GM21390 (cell line): ENCODE measurements at regions not wholly inside any gene's neighbourhood (a gene's known extent, or its start where the extent isn't known, plus 50 kb on each side); places are given as distances from the start of the nearest gene placed in this dataset.
"Not testable (repeated sequence)": the region's sequence is repeated elsewhere in the genome, so short reads cannot be mapped to it uniquely, and the experiment has no call there.

Experiments used
- ATAC-seq: cut with Tn5 transposase; IDR thresholded peaks from one replicate; pipeline ENCODE4 v1.9.1; 2021; ENCODE audit not compliant: unreplicated experiment

DNA sequence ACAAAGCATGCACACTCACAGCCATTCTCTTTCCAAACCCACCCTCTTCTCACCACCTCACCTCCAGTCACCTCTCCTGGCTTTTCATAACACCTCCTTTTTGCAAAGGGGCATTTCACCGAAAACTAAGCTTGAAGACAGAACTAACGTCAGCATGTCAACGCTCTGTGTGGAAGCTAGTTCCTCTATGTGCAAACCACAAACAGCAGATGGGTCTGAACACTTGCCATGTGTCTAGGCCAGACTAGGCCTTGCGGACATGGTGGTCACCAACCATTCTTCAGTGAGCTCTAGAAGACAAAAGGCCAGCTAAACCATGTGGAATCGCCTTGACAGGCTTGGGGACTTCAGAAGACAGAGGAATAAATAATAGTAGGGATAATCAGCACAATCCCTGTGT, 148.5 kb downstream of the TXNL1 start:
- ATAC-seq, result no peak

DNA sequence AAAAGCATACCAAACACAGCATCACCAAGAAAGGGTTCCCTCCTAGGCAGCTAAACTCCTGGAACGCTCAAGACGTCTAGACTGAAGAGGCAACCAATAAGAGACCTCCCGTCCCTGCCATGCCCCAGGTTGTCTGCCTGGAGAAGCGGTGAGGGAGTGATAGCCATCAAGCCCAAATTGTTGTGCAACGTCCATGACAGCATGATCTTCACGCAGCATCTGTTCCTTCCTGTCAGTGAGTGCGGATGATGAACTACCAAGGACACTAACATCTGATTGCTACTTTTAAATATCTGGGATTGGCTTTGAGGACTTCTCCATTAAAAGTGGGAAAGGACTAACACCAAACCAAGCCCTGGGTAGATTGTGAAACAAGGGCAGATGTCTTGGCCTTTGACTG, 149.7 kb downstream of the TXNL1 start:
- no peak for ATAC-seq

DNA sequence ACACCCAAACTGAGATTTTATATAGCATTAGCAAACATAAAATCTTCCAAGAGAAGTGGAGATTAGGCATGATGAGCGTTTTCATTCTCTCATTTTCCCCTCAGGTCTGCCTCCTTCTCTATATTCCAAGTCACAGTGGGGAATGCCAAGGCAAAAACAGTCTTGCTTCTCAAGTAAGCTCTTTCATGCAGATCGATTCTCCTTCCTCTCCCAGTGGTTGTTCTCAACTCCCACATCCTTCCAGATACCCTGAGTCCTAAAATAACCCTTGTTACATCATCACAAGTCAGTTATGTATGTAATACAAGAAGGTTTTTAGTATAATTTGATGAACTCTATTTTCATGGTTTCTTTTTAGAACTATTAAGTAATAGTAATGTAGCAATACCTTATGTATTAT, 150.6 kb downstream of the TXNL1 start:
- no peak for ATAC-seq

DNA sequence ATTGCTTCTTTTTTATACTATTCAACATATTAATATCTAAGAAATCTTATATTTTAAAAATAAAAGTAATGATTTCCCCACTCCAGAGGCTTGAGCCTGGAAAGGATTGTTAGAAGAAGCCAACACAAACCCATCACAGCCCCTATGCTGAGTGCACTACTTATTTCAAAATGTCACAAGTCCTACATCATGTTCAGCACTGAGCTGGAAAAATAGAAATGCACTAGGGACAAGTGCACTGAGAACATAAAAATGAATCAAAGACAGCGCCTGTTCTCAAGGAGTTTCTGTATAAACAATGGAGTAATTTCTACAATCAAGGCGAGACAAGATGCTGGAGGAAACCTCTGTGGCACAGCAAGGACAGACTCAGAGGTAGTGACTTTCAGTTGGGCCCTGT, 155.0 kb downstream of the TXNL1 start:
- no peak for ATAC-seq

- not testable (repeated sequence) for ATAC-seq
Measured at GRCh38 chr18:56482813-56483212, 155.6 kb downstream of the TXNL1 start.

DNA sequence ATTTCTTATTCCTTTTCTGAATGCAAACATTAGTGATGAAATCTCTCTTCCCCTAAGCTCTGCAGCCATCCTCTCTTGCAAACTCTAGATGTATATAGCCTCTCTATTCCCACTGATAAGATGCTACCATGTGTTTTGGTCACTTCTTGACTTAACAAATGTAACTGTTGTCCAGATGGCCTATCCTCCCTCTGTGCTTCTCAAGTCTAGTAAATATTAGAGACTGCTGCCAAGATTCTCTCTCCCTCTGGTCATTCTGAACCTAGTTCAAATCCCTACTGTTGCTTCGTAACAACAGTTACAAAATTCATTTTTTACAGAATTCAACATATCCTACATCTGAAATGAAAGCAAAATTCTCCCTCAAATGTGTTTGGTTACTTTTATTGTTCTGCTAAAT, 156.6 kb downstream of the TXNL1 start:
- no peak for ATAC-seq

- no peak for ATAC-seq
Measured at GRCh38 chr18:56479841-56480240, 158.6 kb downstream of the TXNL1 start.

GRCh38 chr18:56475250-56475649, 163.1 kb downstream of the TXNL1 start:
- ATAC-seq, result no peak

- ATAC-seq, result no peak
Measured at GRCh38 chr18:56473400-56474024, 164.9 kb downstream of the TXNL1 start.

- no peak for ATAC-seq
Measured at GRCh38 chr18:56470406-56471351, 167.7 kb downstream of the TXNL1 start.

GRCh38 chr18:56469582-56469981, 168.8 kb downstream of the TXNL1 start:
- ATAC-seq, result no peak

GRCh38 chr18:56468396-56468795, 170.0 kb downstream of the TXNL1 start:
- ATAC-seq, result no peak

GRCh38 chr18:56462276-56462675, 176.1 kb downstream of the TXNL1 start:
- ATAC-seq, result no peak

- ATAC-seq, result no peak
Measured at GRCh38 chr18:56461151-56461550, 177.2 kb downstream of the TXNL1 start.

GRCh38 chr18:56460581-56460980, 177.8 kb downstream of the TXNL1 start:
- ATAC-seq, result no peak

DNA sequence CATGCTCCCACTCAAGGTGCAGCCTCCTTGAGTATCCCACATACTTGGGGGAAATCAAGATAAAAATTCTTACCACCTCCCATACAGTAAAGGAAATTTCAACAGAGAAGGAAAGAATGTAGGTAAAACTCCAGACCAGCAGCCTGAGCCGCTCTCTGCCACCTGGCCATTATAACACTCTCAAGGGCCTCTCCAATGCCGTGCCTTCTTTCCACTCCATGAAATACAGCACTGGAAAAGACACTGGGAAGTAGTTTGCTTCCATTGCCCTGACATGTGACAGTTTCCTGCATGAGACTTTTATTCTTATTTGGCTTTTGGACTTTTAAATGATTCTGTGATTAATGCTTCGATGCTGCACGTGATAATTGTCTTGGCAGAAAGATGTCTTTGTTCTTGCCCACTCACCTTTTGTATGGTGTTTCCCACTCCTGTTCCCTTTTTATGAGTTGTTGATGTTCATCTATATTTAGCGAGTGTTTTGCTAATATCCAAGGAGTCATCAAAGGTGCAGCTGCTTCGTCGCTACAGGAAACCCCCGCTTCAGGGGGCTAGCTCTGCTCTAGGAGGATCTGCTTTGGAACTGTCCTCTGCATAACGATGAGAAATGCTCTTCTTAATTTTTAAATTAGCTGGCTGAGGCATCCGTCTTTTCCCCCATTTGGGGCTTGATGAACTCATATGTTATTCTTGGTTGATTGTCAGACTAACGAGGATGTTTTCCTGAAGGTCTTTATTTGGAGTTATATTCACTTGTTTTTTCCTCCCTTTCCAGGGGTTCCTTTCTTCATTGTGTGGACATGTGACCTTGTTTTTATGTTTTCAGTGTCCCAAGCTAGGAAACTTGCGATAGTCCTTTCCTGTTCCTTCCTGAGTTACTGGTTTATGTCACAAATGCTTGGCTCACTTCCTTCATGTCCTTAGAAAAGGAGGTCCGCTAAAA, 179.4 kb downstream of the TXNL1 start:
- ATAC-seq, result no peak

- no peak for ATAC-seq
Measured at GRCh38 chr18:56455874-56456273, 182.5 kb downstream of the TXNL1 start.

DNA sequence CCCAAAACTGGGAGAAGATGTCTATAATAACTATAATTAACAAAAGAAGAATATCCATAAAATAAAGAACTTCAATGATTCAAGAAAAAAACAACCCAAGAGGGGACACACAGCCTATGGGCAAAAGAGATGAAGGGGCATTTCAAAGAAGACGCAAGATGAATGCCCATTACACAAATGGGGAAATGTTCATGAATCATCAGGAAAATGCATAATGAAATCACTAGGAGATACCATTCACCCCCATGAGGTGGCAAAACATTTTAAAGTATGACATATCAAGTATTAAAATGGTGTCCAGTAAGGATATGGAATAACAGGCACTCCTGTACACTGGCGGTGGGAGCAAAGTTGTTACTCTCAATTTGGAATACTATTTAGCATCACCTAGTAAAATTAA, 183.3 kb downstream of the TXNL1 start:
- ATAC-seq, result no peak

- ATAC-seq, result no peak
Measured at GRCh38 chr18:56453631-56454030, 184.8 kb downstream of the TXNL1 start.

DNA sequence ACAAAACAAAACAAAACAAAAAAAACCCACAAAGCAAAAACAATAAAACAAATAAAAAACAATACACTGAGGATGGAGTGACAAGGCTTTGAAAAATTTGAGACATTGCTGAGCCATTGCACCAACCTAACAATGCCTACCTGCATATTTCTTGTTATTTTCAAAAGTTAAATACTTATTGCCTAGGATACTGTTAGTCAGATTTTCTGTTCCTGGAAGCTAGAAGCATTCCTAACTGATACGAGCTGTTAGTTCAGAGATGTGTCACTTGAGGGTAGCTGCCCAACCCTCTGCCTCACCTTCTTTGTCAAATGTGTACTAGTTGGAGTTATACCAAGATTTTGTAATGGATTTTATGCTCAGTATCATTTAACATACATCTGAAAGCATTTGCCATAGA, 187.2 kb downstream of the TXNL1 start:
- ATAC-seq, result no peak

GRCh38 chr18:56448751-56449150, 189.6 kb downstream of the TXNL1 start:
- ATAC-seq, result no peak
